B cell (primary cell): ENCODE measurements at regions not wholly inside any gene's neighbourhood (a gene's known extent, or its start where the extent isn't known, plus 50 kb on each side); places are given as distances from the start of the nearest gene placed in this dataset.

Source experiments
- EZH2 ChIP-seq: IDR thresholded peaks from 2 replicates; pipeline ENCODE4 v1.6.1; 2012; ENCODE audit warnings: borderline replicate concordance, low read depth, mild to moderate bottlenecking, moderate library complexity, low read length; ENCODE audit not compliant: insufficient read depth, poor library complexity, severe bottlenecking
- TF ChIP-seq, protein P1 (sequence below): fragments of 200-600 bp; IDR thresholded peaks from one replicate; pipeline ENCODE4 v1.8.0; 2022; ENCODE audit warnings: antibody characterized with exemption, mild to moderate bottlenecking

DNA sequence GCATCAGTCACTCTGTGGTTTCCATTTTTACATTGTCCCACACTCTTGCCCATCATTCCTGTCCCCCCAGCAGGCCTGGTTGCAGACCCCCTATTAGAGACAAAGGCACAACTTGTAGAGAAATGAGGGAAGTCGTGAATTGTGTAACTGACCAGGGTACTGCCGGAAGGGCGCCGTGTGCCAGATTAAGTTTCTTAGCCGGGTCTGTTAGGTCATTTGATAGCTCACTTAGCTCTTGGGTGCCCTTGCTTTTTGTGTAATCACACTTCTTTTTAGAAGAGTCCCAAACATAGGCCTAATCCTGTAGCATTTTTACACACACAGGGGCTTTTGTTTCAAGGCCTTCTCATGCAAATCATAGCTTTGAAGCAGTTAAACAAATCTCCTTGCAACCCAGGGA is 87.2 kb downstream of the CTAGE1 start:
- TF ChIP-seq, protein P1, sequence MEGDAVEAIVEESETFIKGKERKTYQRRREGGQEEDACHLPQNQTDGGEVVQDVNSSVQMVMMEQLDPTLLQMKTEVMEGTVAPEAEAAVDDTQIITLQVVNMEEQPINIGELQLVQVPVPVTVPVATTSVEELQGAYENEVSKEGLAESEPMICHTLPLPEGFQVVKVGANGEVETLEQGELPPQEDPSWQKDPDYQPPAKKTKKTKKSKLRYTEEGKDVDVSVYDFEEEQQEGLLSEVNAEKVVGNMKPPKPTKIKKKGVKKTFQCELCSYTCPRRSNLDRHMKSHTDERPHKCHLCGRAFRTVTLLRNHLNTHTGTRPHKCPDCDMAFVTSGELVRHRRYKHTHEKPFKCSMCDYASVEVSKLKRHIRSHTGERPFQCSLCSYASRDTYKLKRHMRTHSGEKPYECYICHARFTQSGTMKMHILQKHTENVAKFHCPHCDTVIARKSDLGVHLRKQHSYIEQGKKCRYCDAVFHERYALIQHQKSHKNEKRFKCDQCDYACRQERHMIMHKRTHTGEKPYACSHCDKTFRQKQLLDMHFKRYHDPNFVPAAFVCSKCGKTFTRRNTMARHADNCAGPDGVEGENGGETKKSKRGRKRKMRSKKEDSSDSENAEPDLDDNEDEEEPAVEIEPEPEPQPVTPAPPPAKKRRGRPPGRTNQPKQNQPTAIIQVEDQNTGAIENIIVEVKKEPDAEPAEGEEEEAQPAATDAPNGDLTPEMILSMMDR: no peak
- no peak for TF ChIP-seq EZH2
